ENCODE measurements at regions not wholly inside any gene's neighbourhood (a gene's known extent, or its start where the extent isn't known, plus 50 kb on each side); places are given as distances from the start of the nearest gene placed in this dataset.

- no peak for TF ChIP-seq CTCF (IDR thresholded peaks at IDR 0.05)
- TF ChIP-seq POLR2AphosphoS5 (IDR thresholded peaks at IDR 0.05) = no peak
These were observed 387.2 kb downstream of the TMEM114 start for GRCh38 chr16:8203101-8203500.
